ENCODE measurements at regions not wholly inside any gene's neighbourhood (a gene's known extent, or its start where the extent isn't known, plus 50 kb on each side); places are given as distances from the start of the nearest gene placed in this dataset.

DNA sequence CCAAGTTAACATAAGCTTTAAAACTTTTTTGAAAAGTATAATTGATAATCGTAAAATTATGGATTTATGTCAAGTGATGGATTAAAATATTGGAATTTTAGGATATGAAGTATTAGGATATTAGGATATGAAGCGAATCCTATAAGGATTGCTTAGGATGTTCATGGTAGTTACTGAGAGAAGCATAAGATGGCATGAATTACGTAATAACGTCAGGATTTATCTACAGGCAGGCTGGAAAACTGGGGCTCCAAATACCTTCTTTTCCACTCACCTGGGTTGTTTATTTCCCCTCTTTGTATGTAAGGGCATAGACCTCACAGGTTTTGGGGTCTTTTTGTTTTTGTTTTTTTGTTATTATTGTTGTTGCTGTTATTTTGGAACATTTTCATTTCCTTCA is 65.2 kb upstream of the TMEM33 start:
- no peaks in the 10 kb centered on the region for H4K20me1 ChIP-seq (replicated peaks; ENCODE audit: control insufficient read depth, extremely low read depth, insufficient read depth, low read length)
- FAIRE-seq = no peak

GRCh38 chr4:41866799-41867677 is 68.2 kb upstream of the TMEM33 start:
- Histone ChIP-seq H3K36me3 (ENCODE audit: control insufficient read depth in 2 of 2, extremely low read depth in 1 of 2, insufficient read depth in 2 of 2, low read length in 2 of 2) (no peaks in the 10 kb centered on the region), H3K27ac (ENCODE audit: insufficient read depth, low read depth, low read length) (no peak overlapping the region), H3K4me1 (ENCODE audit: control insufficient read depth, extremely low read depth, insufficient read depth, low read length) (no peaks in the 10 kb centered on the region), H3K79me2 (ENCODE audit: control insufficient read depth, insufficient read depth, low read length) (no peaks in the 10 kb centered on the region), H3K9ac (replicated peaks; ENCODE audit: extremely low read depth, insufficient read depth, low read length) (no peak overlapping the region), H3K4me2 (ENCODE audit: insufficient read depth, low read length) (no peak overlapping the region), H3K4me3 (replicated peaks in 1 of 3; ENCODE audit: insufficient read depth in 1 of 3, low read depth in 1 of 3, low read length in 3 of 3) (no peak overlapping the region), H3K27me3 (ENCODE audit: control insufficient read depth in 2 of 2, insufficient read depth in 2 of 2, low read length in 2 of 2) (peaks cover 63 to 94% of the 10 kb centered on the region in 2 experiments), H2AFZ (ENCODE audit: low read depth, low read length) (no peak overlapping the region), H4K20me1 (replicated peaks; ENCODE audit: control insufficient read depth, extremely low read depth, insufficient read depth, low read length) (no peaks in the 10 kb centered on the region), H3K9me3 (replicated peaks; ENCODE audit: control insufficient read depth, insufficient read depth, low read length) (no peaks in the 10 kb centered on the region), H3K9me1 (replicated peaks; ENCODE audit: control insufficient read depth, extremely low read depth, insufficient read depth, low read length) (no peaks in the 10 kb centered on the region)
- ChIA-PET CTCF (interaction anchor here (1.4 kb wide), 1 partner anchor 8 kb away, joined by 4 read pairs; no protein-coding TSS in a partner anchor), POLR2A (no interaction called here)
- intact Hi-C loops (cut with micrococcal nuclease) (no loop called here), dilution Hi-C loops (cut with MboI; ENCODE audit: extremely low pct_ligation_motif_present, low sequenced_read_pairs) (no loop called here)
- DNase-seq (ENCODE audit: low read depth, low spot score) (no peak), FAIRE-seq (no peak)
- no TSS peak for BruUV-seq (replicated peaks)
- TF ChIP-seq EZH2 (IDR thresholded peaks at IDR 0.05; ENCODE audit: borderline replicate concordance, low read depth, low read length, severe bottlenecking) (peak; percentile 57), FOS (IDR thresholded peaks at IDR 0.05; ENCODE audit: borderline replicate concordance, insufficient read depth, low read length) (no peak)

More for the DNA sequence above, 65.2 kb upstream of the TMEM33 start:
- H3K27ac ChIP-seq (ENCODE audit: insufficient read depth, low read depth, low read length) = no peak overlapping the region
- ChIA-PET POLR2A (no interaction called here), CTCF (interaction anchor here (1.8 kb wide), 2 partner anchors 8 to 18 kb away, joined by 4 read pairs; no protein-coding TSS in a partner anchor)
- no peak overlapping the region for H2AFZ ChIP-seq (ENCODE audit: low read depth, low read length)
- TF ChIP-seq MYC (IDR thresholded peaks at IDR 0.05; ENCODE audit: low read depth, low read length) (no peak), GATA2 (IDR thresholded peaks at IDR 0.05; ENCODE audit: insufficient read depth, insufficient read length, low read depth, low read length) (no peak)
- no peaks in the 10 kb centered on the region for H3K9me3 ChIP-seq (replicated peaks; ENCODE audit: control insufficient read depth, insufficient read depth, low read length)
- H3K4me1 ChIP-seq (ENCODE audit: control insufficient read depth, extremely low read depth, insufficient read depth, low read length) = no peaks in the 10 kb centered on the region
- H3K27me3 ChIP-seq (ENCODE audit: control insufficient read depth in 2 of 2, insufficient read depth in 2 of 2, low read length in 2 of 2) = peaks cover 73 to 95% of the 10 kb centered on the region in 2 experiments
- DNase-seq (ENCODE audit: low read depth, low spot score) = no peak
- no peaks in the 10 kb centered on the region for H3K79me2 ChIP-seq (ENCODE audit: control insufficient read depth, insufficient read depth, low read length)
- no peak overlapping the region for H3K4me2 ChIP-seq (ENCODE audit: insufficient read depth, low read length)
- intact Hi-C loops (cut with micrococcal nuclease) = no loop called here
- H3K9ac ChIP-seq (replicated peaks; ENCODE audit: extremely low read depth, insufficient read depth, low read length) = no peak overlapping the region
- dilution Hi-C loops (cut with MboI; ENCODE audit: extremely low pct_ligation_motif_present, low sequenced_read_pairs) = no loop called here
- no TSS peak for BruUV-seq (replicated peaks)
- H3K36me3 ChIP-seq (ENCODE audit: control insufficient read depth in 2 of 2, extremely low read depth in 1 of 2, insufficient read depth in 2 of 2, low read length in 2 of 2) = no peaks in the 10 kb centered on the region
- H3K4me3 ChIP-seq (replicated peaks in 1 of 3; ENCODE audit: insufficient read depth in 1 of 3, low read depth in 1 of 3, low read length in 3 of 3) = no peak overlapping the region
- no peaks in the 10 kb centered on the region for H3K9me1 ChIP-seq (replicated peaks; ENCODE audit: control insufficient read depth, extremely low read depth, insufficient read depth, low read length)
